Cerebellar cortex (tissue), 1 donor: ENCODE measurements at regions not wholly inside any gene's neighbourhood (a gene's known extent, or its start where the extent isn't known, plus 50 kb on each side); places are given as distances from the start of the nearest gene placed in this dataset.
"Not testable (repeated sequence)": the region's sequence is repeated elsewhere in the genome, so short reads cannot be mapped to it uniquely, and the experiment has no call there.

ENCODE experiments used
- DNase-seq: peaks from one replicate; pipeline ENCODE4 v3.0.0-alpha.2; 2015; ENCODE audit warnings: low spot score

DNA sequence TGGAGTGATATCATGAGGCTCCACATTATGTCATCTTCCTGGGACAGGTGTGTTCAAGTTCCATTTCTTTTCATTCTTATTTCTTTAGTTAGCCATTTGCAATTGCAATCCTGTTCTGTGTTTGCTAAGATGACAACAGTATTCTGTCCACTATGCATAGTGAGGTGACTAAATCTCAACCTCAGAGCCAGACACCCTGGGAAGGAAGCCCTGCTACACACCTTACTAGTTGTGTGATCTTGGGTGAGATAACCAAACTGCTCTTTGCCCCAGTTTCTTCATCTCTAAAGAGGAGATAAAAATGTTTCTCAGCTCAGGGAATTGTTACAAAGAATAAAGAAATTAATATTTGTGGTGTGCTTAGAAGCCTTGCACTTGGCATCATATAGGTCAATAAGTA is 215.1 kb upstream of the RPS23 start:
- no peak for DNase-seq

DNA sequence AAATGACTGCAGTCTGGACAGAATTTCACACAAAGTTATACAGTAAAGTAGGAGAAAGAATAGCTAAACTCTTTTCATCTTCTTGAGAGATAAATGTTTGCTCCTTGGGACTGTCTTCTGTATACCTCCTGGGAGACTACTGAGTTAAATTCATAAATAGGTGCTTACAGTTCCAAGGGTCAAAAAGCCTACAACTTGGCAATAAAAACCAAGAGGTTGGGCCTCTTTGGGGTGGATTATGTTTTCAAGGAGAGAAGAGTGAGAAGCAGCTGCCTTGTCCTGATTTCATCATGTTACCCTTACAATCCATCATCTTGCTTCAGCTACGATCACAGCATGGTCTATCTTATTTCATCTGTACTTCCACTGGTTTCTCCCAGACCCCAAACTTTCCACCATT is 213.2 kb upstream of the RPS23 start:
- DNase-seq = no peak

- DNase-seq = no peak
These were observed 211.5 kb upstream of the RPS23 start for GRCh38 chr5:82489683-82490082.

GRCh38 chr5:82487131-82487530 is 209.0 kb upstream of the RPS23 start:
- no peak for DNase-seq

DNA sequence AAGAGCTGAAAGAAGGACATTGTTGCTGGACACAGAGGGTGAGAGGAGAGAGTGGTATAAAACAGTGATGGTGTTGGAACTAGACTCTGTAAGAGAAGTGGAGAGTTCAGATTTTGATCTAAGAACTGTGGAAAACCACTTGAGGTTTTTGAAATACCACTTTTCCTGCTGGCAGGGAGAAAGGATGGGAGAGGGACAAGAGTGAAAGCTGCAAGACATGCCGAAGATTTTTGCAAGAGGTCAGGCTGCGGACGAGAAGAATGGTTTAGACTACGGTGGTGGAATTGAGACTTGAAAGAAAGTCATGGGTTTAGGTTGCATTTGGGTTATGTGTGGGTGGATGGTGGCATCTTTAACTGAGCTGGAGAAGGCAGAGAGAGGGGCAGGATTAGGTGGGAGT is 202.2 kb upstream of the RPS23 start:
- no peak for DNase-seq

DNA sequence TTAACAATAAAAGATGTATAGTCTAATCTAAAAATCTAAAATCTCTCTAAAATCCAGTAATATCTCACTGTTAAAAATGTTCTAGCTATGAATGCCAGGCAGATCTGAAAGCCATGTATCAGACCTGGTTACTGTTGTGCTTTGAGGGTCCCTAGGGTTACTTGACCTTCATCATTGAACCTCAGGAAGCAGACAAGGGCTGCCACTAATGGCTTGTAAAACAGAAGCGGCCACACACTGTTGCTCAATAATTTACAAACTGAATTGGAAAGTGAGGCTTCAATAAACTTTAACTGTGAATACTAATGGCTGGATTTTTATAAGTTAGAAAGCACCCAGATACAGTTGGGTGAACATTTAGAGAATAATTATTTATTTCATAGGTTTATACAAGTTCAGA is 198.0 kb upstream of the RPS23 start:
- DNase-seq = no peak

GRCh38 chr5:82473262-82473661 is 195.1 kb upstream of the RPS23 start:
- DNase-seq = no peak

- DNase-seq = no peak
These were observed 192.2 kb upstream of the RPS23 start for GRCh38 chr5:82470185-82470994.

DNA sequence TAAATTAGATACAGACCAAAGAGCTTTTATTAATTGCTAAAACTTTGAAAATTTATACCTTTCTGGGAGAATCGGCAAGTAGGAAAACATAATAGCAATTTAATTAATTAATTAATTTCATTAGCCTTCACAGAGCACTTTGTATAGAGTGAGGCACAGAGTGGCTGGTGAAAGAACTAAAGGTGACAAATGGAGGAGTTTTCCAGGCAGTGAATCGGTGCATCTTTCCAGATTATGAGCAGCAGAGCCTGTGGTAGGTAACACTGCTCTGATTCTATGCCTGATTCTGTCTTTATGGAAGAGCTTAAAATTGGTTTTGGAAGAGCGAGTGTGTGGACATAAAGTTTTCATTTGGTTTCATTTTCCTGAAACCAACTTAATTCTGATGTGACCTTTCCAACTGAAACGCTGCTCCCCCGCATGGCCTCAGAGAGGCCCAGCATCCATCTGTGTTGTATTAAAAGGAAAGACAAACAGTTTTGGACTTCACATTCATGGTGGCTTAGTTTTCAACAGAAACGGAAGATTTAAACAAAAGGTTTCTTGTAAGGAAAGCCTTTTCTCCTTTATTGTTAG is 188.9 kb upstream of the RPS23 start:
- no peak for DNase-seq

- no peak for DNase-seq
These were observed 187.1 kb upstream of the RPS23 start for GRCh38 chr5:82465235-82465634.

GRCh38 chr5:82459626-82460025 is 181.5 kb upstream of the RPS23 start:
- DNase-seq = no peak

DNA sequence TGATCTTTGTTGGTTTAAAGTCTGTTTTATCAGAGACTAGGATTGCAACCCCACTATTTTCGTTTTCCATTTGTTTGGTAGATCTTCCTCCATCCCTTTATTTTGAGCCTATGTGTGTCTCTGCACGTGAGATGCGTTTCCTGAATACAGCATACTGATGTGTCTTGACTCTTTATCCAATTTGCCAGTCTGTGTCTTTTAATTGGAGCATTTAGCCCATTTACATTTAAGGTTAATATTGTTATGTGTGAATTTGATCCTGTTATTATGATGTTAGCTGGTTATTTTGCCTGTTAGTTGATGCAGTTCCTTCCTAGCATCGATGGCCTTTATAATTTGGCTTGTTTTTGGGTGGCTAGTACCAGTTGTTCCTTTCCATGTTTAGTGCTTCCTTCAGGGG is 177.2 kb upstream of the RPS23 start:
- DNase-seq = not testable (repeated sequence)

DNA sequence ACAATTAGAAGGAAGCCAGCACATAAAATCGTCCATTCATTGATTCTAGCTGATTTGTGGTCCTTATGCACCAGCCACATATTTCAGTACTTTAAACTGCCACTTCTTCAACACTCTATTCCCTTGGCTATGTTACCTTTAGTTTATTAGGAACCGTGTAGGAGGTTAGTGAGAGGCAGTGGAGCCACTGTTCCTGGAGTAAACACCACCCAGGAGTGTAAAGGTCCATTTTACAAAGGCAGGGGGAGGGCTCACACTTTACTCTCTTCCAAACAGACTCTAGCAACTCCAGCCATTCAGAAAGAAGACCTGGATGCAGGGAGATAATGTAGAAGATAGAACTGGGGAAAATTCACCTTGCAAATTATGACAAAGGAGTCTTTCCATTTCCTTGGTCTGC is 170.2 kb upstream of the RPS23 start:
- no peak for DNase-seq

DNA sequence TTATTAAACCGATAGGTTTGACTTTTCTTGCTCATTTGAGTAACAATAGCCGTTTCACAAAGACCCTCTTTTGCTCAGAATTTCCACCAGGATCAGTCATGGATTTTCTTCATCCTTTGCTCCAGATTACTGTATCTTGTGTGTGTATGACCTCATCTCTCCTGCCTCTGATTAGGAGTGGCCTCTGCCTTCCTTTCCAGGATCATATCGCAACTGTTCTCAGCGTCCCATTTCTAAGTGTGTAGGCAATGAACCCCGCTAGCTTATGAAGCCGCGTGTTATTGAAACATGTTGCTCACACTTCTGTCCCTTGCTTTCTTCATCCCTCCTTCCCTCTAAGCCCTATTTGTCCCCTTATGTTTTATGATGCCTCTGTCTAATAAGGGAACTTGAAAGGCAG is 169.8 kb upstream of the RPS23 start:
- DNase-seq = no peak

- DNase-seq = no peak
These were observed 168.7 kb upstream of the RPS23 start for GRCh38 chr5:82446809-82447208.

GRCh38 chr5:82445726-82446335 is 167.7 kb upstream of the RPS23 start:
- no peak for DNase-seq

- DNase-seq = no peak
These were observed 161.7 kb upstream of the RPS23 start for GRCh38 chr5:82439750-82440445.

- DNase-seq = not testable (repeated sequence)
These were observed 159.4 kb upstream of the RPS23 start for GRCh38 chr5:82437565-82437964.

DNA sequence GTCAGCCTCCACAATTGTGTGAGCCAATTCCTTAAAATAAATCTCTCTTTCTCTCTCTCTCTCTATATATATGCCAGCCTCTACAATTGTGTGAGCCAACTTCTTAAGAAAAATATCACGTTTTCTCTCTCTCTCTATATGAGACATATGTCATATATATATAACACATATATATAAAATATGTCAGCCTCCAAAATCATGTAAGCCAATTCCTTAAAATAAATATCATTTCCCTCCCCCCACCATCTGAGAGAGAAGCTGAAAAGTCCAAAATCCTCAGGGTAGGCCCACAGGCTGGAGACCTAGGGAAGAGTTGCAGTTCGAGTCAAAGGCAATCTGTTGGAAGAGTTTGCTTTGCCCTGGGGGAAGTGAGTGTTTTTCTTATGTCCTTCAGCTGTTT is 158.1 kb upstream of the RPS23 start:
- no peak for DNase-seq

DNA sequence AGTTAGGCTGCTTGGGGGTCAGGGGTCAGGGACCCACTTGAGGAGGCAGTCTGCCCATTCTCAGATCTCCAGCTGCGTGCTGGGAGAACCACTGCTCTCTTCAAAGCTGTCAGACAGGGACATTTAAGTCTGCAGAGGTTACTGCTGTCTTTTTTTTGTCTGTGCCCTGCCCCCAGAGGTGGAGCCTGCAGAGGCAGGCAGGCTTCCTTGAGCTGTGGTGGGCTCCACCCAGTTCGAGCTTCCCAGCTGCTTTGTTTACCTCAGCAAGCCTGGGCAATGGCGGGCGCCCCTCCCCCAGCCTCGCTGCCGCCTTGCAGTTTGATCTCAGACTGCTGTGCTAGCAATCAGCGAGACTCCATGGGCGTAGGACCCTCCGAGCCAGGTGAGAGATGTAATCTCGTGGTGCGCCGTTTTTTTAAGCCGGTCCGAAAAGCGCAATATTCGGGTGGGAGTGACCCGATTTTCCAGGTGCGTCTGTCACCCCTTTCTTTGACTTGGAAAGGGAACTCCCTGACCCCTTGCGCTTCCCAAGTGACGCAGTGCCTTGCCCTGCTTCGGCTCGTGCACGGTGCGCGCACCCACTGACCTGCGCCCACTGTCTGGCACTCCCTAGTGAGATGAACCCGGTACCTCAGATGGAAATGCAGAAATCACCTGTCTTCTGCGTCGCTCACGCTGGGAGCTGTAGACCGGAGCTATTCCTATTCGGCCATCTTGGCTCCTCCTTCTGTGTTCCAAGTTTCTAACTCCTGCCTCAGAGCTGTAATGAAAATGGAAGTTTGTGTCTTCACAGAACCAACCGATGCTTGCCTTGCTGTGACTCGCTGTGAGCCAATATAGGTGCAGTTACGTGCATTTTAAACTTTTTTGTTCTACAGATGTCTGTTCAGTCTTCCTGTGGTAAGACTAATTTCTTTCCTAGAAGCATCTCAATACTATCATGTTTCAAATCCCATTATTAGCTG is 156.8 kb upstream of the RPS23 start:
- DNase-seq = not testable (repeated sequence)

GRCh38 chr5:82426464-82427154 is 148.5 kb upstream of the RPS23 start:
- DNase-seq = no peak
